ENCODE measurements at regions not wholly inside any gene's neighbourhood (a gene's known extent, or its start where the extent isn't known, plus 50 kb on each side); places are given as distances from the start of the nearest gene placed in this dataset.
"Not testable (repeated sequence)": the region's sequence is repeated elsewhere in the genome, so short reads cannot be mapped to it uniquely, and the experiment has no call there.

- H3K4me3 ChIP-seq (replicated peaks; ENCODE audit: insufficient read depth, low read length); H3K27ac ChIP-seq (replicated peaks); H3K27me3 ChIP-seq (ENCODE audit: insufficient read depth, poor library complexity, severe bottlenecking): not testable (repeated sequence)
- DNase-seq (ENCODE audit: low read depth in 1 of 2, low spot score in 1 of 2) = peak; percentile 35 to 80
Measured at GRCh38 chr17:15849054-15849453, 95.9 kb upstream of the ADORA2B start.

DNA sequence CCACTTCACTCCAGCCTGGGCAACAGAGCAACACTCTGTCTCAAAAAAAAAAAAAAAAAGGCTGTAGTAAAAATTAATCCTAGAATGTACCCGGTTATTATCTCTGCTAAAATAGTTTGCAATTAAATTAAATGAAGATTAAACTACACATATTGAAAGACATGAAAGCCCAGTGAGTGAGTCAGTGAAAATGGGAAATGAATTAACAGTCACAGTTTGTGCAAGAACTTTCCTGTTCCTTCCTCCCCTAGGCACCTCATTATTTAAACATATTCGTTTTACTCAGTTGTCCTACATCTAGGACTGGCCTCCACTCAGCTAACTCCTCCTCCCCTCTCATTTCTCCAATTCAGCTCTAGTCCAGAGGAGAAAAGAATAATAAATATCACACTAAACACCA is 94.9 kb upstream of the ADORA2B start:
- peak overlapping the region; percentile 31; the same call in 1 of the 2 replicates for H3K27ac ChIP-seq (replicated peaks)
- H3K27me3 ChIP-seq (ENCODE audit: insufficient read depth, poor library complexity, severe bottlenecking); H3K4me3 ChIP-seq (replicated peaks; ENCODE audit: insufficient read depth, low read length); DNase-seq (ENCODE audit: low read depth in 1 of 2, low spot score in 1 of 2): not testable (repeated sequence)

- not testable (repeated sequence) for H3K27ac ChIP-seq (replicated peaks); H3K4me3 ChIP-seq (replicated peaks; ENCODE audit: insufficient read depth, low read length); DNase-seq (ENCODE audit: low read depth in 1 of 2, low spot score in 1 of 2); H3K27me3 ChIP-seq (ENCODE audit: insufficient read depth, poor library complexity, severe bottlenecking)
Measured at GRCh38 chr17:15850687-15851086, 94.2 kb upstream of the ADORA2B start.

DNA sequence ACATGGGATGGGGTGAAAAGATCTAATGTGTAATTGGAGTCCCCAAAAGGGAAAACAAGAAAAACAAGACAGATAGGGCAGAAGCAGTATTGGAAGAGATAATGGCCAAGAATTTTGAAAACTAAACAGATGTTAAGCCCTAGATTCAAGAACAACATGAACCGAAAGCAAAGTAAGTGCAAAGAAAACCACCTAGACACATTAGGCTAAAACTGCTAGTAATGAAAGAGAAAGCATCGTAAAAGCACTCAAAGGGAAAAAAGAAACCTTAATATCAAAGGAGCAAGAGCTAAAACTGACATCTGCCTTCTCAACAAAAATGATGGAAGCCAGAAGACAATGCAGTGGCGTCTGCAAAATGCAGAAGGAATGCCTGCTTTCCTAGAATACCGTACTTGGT is 92.1 kb upstream of the ADORA2B start:
- not testable (repeated sequence) for H3K27ac ChIP-seq (replicated peaks); H3K4me3 ChIP-seq (replicated peaks; ENCODE audit: insufficient read depth, low read length)

GRCh38 chr17:15856191-15856590 is 88.7 kb upstream of the ADORA2B start:
- not testable (repeated sequence) for H3K27ac ChIP-seq (replicated peaks); H3K4me3 ChIP-seq (replicated peaks; ENCODE audit: insufficient read depth, low read length); DNase-seq (ENCODE audit: low read depth in 1 of 2, low spot score in 1 of 2); H3K27me3 ChIP-seq (ENCODE audit: insufficient read depth, poor library complexity, severe bottlenecking)

More for the DNA sequence above, 92.1 kb upstream of the ADORA2B start:
- DNase-seq (ENCODE audit: low read depth in 1 of 2, low spot score in 1 of 2); H3K27me3 ChIP-seq (ENCODE audit: insufficient read depth, poor library complexity, severe bottlenecking): not testable (repeated sequence)

GRCh38 chr17:15856745-15857144 is 88.2 kb upstream of the ADORA2B start:
- not testable (repeated sequence) for DNase-seq (ENCODE audit: low read depth in 1 of 2, low spot score in 1 of 2); H3K4me3 ChIP-seq (replicated peaks; ENCODE audit: insufficient read depth, low read length); H3K27ac ChIP-seq (replicated peaks)

GRCh38 chr17:15858082-15858481 is 86.8 kb upstream of the ADORA2B start:
- not testable (repeated sequence) for DNase-seq (ENCODE audit: low read depth in 1 of 2, low spot score in 1 of 2); H3K27ac ChIP-seq (replicated peaks); H3K4me3 ChIP-seq (replicated peaks; ENCODE audit: insufficient read depth, low read length); H3K27me3 ChIP-seq (ENCODE audit: insufficient read depth, poor library complexity, severe bottlenecking)

More at GRCh38 chr17:15856745-15857144, 88.2 kb upstream of the ADORA2B start:
- H3K27me3 ChIP-seq (ENCODE audit: insufficient read depth, poor library complexity, severe bottlenecking) = not testable (repeated sequence)

DNA sequence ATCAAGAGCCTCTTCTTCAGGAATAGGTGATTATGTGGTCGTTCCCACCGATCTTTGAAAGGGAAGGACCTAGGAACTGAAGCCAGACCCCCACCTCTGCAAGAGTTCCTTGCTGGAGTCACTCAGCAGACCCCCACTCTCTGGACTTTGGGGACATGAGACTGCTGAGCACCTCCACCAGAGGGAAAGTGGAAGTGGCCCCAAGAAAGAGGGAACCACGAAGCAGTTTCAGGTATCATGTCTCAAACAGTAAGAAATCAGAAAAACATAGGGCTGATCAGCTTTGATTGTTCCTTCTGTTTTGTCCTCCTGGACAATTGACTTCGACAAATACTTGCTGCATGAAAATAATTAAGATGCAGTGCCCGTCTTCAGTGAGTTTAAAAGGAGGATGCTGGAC is 84.2 kb upstream of the ADORA2B start:
- DNase-seq (ENCODE audit: low read depth in 1 of 2, low spot score in 1 of 2); H3K27me3 ChIP-seq (ENCODE audit: insufficient read depth, poor library complexity, severe bottlenecking); H3K4me3 ChIP-seq (replicated peaks; ENCODE audit: insufficient read depth, low read length); H3K27ac ChIP-seq (replicated peaks): not testable (repeated sequence)

DNA sequence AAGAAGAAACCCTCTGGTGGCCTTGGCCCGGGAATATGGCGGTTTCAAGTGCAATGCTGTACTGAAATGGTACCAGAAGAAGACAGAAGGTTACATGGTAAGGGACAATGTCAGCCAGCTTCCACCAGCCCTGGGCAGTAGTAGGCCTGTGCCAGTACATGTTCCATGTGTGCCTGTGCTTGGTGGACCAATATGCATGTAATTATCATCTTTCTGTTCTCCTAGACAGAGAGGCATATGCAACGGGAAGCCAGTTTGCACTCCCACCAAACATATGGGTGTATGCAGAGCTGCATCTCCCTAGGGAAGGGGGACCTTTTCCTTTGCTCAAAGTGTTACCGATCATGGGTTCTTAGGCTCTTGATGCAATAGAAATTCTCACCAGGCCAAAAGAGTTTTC is 80.9 kb upstream of the ADORA2B start:
- not testable (repeated sequence) for DNase-seq (ENCODE audit: low read depth in 1 of 2, low spot score in 1 of 2); H3K4me3 ChIP-seq (replicated peaks; ENCODE audit: insufficient read depth, low read length); H3K27ac ChIP-seq (replicated peaks); H3K27me3 ChIP-seq (ENCODE audit: insufficient read depth, poor library complexity, severe bottlenecking)

DNA sequence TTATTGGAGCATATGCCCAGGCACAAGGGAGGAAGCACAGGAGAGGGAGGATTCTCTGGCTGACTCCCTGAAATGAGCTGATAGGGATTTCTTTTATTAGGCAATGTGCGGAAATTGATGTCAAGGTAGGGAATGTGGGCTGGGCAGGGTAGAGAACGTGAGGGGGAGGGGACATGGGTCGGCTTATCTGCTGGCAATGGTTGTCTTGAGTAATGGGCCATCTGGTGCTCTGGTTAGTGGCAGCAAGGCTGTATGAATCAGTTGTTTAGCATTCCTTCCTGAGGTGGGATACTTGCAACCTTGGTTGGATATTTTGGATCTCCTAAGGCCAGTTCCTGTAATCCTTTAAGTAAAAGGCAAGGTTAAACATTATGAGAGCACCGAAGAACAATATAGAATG is 80.5 kb upstream of the ADORA2B start:
- not testable (repeated sequence) for H3K27ac ChIP-seq (replicated peaks); H3K4me3 ChIP-seq (replicated peaks; ENCODE audit: insufficient read depth, low read length); DNase-seq (ENCODE audit: low read depth in 1 of 2, low spot score in 1 of 2); H3K27me3 ChIP-seq (ENCODE audit: insufficient read depth, poor library complexity, severe bottlenecking)

- not testable (repeated sequence) for H3K4me3 ChIP-seq (replicated peaks; ENCODE audit: insufficient read depth, low read length); DNase-seq (ENCODE audit: low read depth in 1 of 2, low spot score in 1 of 2); H3K27me3 ChIP-seq (ENCODE audit: insufficient read depth, poor library complexity, severe bottlenecking); H3K27ac ChIP-seq (replicated peaks)
Measured at GRCh38 chr17:15866015-15866414, 78.9 kb upstream of the ADORA2B start.

- H3K27ac ChIP-seq (replicated peaks); DNase-seq (ENCODE audit: low read depth in 1 of 2, low spot score in 1 of 2); H3K27me3 ChIP-seq (ENCODE audit: insufficient read depth, poor library complexity, severe bottlenecking); H3K4me3 ChIP-seq (replicated peaks; ENCODE audit: insufficient read depth, low read length): not testable (repeated sequence)
Measured at GRCh38 chr17:15867331-15867730, 77.6 kb upstream of the ADORA2B start.

GRCh38 chr17:15869868-15870267 is 75.1 kb upstream of the ADORA2B start:
- H3K27me3 ChIP-seq (ENCODE audit: insufficient read depth, poor library complexity, severe bottlenecking); H3K27ac ChIP-seq (replicated peaks); DNase-seq (ENCODE audit: low read depth in 1 of 2, low spot score in 1 of 2); H3K4me3 ChIP-seq (replicated peaks; ENCODE audit: insufficient read depth, low read length): not testable (repeated sequence)
